EL (cell line): ENCODE measurements at regions not wholly inside any gene's neighbourhood (a gene's known extent, or its start where the extent isn't known, plus 50 kb on each side); places are given as distances from the start of the nearest gene placed in this dataset.
"Not testable (repeated sequence)": the region's sequence is repeated elsewhere in the genome, so short reads cannot be mapped to it uniquely, and the experiment has no call there.

Source experiments
- DNase-seq: peaks from one replicate; pipeline ENCODE4 v3.0.0-alpha.2; 2016

DNA sequence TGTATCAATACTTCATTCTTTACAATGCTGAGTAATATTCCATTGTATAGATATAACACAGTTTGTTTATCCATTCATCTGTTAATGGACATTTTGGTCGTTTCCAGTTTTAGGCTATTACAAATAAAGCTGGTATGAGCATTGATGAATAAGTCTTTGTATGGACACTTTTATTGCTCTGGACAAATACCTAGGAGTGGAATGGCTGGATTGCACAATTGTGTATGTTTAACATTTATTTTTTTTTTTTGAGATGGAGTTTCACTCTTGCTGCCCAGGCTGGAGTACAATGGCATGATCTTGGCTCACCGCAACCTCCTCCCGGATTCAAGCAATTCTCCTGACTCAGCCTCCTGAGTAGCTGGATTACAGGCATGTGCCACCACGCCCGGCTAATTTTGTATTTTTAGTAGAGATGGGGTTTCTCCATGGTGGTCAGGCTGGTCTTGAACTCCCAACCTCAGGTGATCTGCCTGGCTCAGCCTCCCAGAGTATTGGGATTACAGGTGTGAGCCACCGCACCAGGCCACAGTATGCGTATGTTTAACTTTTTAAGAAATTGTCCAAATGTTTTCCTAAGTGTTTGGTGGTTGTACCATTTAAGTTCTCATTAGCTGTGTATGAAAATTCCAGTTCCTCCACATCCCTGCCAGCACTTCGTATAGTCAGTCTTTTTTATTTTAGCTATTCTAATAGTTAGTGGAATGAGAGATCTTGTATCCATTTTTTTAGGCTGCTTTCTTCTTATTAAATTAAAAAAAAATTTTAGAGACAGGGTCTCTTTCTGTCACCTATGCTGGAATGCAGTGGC is 194.9 kb upstream of the HAAO start:
- DNase-seq = peak; percentile 88

DNA sequence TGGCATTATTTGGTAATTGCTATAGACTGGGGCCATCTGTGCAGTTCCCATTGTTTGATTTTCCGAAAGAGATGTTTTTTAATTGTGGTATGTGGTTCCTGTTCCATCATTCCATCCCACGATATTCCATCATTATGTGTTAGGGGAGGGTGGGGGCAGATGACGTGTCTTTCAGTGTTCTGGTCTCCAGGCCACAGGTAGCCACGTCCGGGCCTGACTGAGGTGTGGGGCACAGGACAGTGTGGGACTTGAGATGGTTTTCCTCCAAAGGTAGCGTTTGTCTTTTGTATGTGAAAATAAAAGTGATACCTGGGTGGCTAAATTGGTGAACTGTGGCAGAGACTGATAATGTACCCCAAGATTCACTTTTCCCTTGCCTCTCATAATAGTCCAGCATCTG is 192.2 kb upstream of the HAAO start:
- DNase-seq = no peak

DNA sequence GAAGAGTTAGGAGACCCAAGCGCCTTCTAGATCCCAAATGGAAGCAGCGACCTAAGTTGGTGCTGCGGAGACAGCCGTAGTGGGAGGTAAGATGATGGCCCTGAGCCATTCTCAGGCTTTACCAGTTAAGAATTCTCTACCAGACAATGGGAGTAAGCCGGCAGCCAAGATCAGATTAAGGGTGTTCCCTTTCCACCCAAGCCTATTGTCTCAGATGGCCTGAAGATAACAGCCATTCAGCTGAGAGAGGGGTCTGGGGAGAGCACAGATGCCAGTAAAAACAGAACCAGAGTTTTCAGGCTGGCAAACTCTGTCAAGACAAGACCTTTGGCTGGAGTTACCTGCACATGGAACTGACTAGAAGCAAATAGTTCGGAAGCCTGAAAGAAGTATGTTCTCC is 191.7 kb upstream of the HAAO start:
- DNase-seq = no peak

DNA sequence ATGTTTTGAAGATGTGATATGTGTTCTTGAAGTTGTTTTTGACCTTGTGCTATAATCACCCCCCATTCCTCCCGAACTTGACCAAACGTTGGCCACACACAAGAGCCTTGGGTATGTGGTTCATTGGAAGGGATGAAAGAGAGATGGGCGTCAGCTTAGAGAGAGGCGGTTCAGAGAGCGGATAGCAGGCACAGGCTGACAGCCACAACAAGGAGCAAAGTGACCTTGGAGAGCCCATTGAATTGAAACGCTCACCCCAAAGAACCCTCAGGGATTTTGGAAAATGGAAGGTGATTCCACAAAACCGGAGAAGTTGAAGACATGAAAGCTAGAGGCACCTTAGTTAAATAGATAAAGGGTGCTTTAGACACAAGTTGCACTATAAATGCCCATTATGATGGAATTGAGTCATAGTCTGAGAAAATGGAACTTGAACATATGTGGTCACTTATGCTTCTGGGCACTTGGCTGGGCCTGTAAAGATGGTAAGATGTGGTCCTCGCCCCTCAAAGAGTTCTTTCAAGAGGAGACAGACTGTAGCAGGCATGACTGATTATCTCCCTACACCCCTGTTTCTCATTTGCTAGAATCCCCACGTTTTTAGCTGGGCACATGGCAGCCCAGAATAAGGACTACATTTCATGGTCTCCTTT is 188.5 kb upstream of the HAAO start:
- DNase-seq = no peak

DNA sequence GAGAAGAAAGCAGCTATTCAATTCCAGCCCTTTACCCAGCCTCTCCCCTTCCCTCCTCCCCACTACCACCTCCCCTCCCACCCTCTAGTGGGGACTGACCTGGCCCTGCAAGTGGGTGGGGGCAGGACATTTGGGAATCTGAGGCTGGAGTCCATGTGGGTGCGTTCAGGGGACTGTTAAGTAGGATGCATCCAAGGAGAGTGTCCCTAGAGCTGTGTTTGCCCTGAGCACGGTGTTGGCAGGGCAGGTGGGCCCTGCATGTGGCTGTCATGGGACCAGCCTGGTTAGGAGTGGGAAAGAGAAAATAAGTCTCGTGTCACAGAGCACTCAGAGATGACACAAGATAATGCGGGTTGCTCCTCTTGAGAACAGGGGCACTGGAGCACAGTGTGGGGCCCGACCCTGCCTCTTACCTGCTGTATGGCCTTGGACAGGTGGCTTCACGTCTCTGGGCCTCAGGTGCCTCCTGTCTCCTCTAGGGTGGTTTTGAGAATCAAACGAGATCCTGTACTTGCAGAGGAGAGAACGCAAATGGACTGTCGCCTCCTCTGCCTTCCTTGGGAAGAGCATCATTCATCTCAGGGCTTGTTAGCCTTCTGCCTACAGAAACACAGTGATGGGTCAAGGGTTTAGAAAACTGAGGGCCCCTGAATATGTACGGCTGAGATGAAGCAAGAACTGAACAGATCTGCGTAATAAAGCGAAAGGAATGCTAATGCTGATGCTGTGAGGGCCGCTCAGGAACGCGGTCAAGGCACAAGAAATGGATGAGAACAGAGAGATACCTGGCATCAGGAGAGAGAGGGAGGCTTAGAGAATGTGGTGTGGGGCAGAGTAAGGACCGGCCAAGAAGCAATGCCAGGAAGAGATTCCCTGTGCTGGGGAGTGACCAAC is 187.7 kb upstream of the HAAO start:
- DNase-seq = no peak

DNA sequence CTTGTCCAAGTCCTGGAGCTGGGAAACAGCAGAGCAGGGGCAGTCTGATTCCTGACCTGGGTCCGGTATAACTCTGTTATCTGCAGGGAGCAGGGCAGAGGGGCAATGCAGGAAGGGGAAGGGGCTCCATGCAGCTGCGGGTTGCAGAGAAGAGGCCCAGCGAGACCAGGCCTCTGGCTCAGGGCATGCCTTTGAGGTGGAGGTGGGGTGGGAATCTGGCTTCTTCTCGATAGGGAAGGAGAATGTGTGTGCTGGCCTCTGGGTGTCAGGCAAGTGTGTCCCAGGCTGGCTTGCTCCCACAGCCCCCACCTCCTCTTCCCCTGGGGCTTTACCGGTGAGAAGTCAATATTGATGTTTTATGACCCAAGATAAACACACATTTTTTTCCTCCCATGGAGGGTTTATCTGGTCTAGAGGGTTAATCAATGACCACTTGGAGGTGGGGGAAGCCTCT is 187.1 kb upstream of the HAAO start:
- DNase-seq = no peak

DNA sequence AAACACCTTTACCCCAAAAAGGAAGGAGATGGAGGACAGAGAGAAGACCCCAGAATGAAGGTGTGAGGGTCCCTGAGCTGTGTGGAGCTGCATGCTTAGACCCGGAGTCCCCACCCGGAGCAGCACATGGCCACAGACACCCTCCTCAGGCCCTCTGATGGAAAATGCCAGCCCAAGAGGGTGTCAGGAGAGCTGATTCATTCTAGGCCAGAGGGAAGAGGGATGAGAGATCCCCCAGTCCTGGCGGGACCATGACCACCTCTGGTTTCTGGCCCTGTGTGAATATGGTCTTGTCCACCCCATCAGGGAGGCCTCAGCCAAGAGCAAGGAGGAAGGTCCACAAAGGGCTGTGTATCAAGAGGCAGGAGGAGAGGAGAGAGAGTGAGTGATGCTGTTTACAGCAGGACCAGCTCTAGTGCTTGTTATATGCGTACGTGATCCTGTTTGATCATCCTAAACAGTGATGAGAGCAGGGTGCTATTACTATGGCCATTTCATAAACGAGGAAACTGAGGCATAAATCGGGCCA is 186.6 kb upstream of the HAAO start:
- no peak for DNase-seq

DNA sequence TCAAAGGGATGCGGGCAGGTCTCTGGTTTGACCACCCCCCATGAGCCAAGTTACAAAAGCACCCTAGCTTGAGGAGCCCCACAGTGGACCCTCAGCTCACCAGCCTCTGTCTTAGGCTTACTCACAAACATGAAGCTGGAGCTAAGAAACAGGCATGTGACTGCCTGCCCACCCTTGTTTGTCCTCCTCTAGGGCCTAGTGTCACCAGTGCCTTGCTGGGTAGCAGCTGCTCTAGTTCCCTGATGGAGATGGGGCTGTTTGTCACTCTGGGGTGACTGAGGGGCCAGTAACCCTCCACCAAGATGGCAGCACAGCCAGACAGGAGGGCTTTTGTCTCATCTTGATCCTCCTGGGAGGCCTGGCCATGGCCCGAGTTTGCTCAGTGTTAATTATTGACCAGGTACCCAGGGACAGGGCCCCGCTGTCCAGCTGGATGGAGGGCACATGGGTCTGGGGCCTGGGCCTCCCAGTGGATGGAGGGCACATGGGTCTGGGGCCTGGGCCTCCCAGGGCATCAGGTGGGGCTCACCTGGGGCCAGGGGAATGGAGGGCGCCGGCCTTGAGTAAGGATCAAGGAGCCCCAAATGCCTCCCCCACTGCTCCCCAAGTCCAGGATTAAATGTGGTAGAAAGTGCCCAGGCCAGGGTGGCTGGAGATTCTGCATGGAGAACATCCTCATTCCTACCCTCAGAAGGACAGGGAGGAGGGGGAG is 185.9 kb upstream of the HAAO start:
- DNase-seq = no peak

DNA sequence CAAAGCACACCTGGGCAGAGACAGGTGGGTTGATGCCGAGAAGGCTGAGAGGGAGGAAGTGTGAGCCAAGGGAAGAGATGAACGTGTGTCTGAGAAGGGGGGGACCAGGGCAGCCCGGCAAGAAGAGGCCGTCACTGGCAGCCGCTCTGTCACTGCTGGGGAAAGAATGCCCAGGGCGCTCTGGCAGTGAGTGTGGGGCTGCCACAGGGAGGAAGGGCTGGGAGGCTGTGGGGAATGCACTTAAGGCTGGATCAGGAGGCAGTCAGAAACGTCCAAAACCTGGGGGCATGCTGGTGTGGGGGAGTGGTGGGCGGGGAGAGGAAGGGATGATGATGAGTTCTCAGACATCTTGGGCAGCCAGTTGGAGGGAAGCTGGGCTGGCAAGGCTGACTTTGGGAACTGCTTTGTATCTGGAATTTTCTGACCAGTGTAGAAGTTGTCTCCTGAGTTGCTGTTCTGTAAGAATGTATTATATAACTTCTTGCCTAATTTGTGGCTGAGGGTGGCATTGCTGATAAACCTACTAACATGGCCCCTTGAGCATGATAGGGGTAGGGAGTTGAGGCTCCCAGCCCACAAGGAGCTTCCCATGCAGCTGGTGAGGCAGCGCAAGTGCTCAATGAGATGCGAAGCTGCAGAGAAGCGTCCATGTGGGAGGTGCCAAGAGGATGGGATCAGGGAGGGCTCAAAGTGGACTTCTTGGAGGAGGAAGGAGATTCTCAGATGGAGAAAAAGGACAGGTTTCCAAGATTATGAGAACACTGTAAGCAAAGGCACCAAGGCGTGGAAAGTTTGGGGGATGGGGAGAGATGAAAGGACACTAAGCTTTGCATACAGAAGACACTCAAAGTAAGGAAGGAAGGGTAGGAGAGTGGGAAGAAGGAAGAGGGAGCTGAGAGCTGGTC is 185.1 kb upstream of the HAAO start:
- DNase-seq = no peak

DNA sequence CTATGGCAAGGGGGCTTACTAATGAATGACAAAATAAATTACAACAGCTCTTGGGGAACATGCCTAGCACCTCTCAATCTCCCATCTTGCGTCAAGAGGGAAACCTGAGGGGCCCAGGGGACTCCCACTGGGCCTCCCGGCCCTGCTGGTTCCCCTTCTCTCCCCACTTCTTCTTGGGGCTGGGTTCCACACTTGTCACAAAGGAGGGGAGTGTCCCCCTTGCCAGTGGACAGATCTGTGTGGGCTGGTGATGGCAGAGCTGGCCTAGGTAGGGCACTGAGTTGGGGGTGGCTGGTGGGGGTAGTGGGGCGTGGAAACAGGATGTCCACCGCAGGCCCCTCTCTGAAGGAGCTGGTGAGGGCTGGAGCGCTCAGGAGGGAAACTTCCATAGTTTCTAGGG is 184.0 kb upstream of the HAAO start:
- DNase-seq = no peak

DNA sequence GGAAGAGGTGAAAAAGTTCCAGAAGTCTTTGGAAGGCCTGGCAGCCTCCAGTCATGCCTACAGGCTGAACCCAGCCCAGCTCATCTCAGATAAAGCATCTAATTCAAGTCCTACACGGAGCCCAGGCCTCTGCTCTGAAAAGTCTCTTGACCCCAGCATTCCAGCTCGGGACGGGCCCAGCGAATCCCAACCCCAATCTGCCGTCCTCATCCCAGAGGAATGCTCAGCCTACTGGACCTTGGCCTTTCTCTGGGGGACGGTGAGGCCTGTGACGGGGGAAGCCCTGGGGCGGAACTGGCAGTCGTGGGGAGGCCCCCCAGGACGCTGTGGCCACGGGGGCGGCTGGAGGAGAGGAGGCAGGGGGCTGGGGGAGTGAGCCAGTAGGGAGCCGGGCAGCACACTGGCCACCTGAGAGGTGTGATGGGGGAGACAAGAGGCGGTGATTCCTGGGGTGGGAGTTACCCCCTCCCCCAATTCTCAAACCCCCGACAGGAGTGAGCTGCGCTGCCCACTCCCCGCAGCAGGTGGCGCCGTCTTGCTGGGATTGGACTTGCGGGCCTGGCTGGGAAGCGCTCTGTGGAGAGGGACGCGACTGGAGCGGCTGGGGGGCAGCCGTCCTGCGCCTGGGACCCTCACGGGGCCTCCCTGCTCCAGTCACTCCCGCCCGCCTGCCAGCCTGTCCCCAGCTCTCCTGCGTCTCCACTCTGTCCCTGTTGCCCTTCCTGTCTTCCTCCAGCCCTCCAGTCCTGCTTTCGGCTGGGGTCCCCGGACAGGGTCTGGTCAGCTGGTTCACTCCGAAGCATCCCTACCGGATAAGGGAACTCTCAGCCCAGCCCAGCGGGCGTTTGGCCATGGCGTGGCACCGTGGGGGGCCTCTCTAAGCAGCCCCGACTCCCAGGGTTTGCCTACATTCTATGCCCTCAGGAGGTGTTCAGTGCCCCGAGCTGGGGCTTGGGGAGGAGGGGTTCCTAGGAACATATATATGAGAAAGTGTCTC is 182.6 kb upstream of the HAAO start:
- peak; percentile 95 for DNase-seq

DNA sequence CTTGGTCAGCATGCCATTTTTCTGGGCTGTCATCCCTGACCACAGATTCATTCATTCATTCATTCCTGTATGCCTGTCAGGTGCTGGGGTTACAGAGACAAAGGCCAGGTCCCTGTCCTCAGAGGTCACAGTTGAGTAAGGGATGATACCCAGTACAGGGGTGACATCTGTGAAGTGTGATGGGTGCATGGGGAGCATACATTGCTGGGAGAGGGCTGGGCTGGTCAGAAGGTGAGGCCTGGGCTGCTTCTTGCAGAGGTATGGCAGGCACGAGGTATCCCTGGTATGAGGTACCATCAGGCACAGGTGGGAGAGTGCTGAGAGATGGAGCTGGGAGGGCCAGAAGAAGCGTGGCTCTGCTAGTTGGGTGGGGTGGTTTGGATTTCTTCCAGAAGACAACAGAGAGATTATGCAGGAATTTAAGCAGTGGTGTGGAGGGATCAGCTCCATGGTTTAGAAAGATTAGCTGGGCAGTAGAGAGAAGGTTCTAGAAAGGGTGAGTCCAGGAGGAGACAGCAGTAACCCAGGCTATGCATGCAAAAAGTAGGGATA is 181.9 kb upstream of the HAAO start:
- no peak for DNase-seq

DNA sequence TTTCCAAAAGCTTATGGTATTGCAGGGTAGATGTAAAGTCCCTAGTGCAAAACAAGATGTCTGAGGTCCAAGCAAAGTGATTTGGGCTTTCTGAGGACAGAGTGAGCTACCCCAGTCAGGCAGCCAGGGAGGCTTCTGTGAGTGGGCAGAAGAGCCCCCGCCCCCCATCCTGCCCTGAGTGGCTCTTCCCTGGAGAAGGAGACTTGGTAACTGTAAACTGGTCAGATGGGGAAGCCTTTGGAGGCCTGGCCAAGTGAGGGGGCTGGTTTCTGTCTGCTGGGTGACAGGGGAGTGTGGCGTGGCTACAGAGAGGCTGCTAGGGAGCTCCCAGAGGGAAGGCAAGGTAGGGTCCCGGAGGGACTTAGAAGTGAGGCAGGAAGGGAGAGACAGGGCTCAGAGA is 181.3 kb upstream of the HAAO start:
- DNase-seq = peak; percentile 18

DNA sequence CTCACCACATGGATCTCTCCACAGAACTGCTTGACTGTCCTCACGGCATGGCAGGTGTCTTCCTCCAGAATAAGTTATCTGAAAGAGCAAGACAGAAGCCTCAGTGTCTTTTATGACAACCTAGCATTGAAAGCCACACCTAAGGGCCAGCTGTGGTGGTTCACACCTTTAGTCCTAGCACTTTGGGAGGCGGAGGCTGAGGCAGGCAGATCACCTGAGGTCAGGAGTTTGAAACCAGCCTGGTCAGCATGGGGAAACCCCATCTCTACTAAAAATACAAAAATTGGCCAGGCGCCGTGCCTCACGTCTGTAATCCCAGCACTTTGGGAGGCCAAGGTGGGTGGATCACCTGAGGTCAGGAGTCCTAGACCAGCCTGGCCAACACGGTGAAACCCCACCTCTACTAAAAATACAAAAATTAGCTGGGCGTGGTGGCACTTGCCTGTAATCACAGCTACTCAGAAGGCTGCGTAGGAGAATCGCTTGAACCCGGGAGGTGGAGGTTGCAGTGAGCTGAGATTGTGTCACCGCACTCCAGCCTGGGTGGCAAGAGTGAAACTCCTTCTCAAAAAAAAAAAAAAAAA is 180.6 kb upstream of the HAAO start:
- DNase-seq = not testable (repeated sequence)

DNA sequence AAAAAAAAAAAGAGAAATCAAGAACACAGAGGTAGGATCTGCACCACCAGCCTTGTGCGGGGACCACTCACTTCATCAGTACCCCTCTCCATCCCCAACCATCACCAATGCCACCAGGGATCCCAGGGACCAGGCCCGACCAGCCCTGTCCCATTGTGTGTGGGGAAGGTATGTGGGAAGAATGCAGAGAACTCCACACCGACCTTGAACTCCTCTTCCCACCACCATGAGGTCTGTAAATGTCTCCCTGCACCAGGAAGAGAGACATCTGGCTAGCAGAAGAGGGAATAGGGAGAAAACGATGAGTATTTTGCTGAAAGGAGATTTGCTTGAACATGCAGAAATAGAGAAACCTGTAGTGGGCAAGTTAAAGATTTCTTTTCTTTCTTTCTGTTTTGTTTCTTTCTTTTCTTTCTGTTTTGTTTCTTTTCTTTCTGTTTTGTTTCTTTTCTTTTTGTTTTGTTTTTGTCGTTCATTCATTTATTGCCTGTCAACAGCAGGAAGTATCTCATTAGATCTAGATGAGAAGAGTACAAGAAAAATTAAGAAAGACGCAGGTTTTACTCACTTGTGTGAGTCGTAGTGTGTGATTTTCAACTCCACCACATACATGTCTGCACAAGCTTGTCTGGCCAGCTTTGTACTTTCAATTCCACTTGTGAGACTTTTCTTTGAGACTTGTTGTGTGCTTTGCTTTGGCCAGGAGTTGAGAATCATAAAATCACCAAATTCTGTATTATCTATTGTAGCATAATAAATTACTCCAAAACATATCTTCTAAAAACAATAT is 179.8 kb upstream of the HAAO start:
- DNase-seq = no peak

DNA sequence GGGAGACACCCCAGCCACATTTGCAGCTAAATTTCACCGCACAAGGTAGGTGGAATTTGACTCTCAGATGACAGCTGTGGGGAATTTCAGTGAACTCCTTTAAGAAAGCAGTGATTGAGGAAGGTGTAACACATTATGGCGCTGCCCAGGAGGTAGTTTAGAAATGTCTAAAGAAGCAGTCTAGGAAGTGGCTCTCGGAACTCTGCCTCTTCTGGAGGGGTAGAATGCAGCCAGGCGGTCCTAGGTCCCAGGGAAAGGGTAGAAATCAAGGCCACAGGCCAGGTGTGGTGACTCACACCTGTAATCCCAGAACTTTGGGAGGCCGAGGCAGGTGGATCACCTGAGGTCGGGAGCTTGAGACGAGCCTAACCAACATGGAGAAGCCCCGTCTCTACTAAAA is 179.0 kb upstream of the HAAO start:
- DNase-seq = no peak

DNA sequence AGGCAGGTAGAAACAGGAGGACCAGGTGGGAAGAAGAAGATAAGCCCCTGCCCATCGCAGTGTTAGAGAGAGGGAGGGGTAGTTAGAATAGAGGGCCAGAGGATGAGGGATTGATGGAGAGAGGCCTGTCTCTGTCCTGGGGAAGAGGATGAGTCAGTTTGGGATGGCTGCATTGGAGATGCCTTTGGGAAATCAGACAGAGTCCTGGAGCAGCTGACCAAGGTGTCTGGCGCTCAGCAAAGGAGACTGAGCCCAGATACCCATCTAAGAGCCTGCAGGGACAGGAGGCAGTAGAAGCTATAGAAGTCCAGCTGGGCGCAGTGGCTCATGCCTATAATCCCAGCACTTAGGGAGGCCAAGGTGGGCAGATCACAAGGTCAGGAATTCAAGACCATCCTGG is 177.8 kb upstream of the HAAO start:
- DNase-seq = peak; percentile 61
